HAP-1 (cell line): ENCODE measurements at regions not wholly inside any gene's neighbourhood (a gene's known extent, or its start where the extent isn't known, plus 50 kb on each side); places are given as distances from the start of the nearest gene placed in this dataset.

Experiments
- DNase-seq, 2 experiments: peaks; one replicate each; pipeline ENCODE4 v3.0.0-alpha.2; 2016 to 2020; ENCODE audit warnings: low spot score in 2 of 2
- H3K27me3 ChIP-seq: fragments of 250-450 bp; sonication (Bioruptor Pico); 2 replicates; pipeline ENCODE4 v1.5.1; 2020; ENCODE audit warnings: low read depth, mild to moderate bottlenecking, moderate library complexity
- H3K36me3 ChIP-seq: fragments of 250-450 bp; sonication (Bioruptor Pico); replicated peaks from 2 replicates; pipeline ENCODE4 v1.5.1; 2020; ENCODE audit warnings: mild to moderate bottlenecking
- H3K4me1 ChIP-seq: fragments of 250-450 bp; sonication (Bioruptor Pico); 2 replicates; pipeline ENCODE4 v1.5.1; 2020; ENCODE audit warnings: mild to moderate bottlenecking
- H3K4me3 ChIP-seq: fragments of 250-450 bp; sonication (Bioruptor Pico); 2 replicates; pipeline ENCODE4 v1.5.1; 2020; ENCODE audit warnings: mild to moderate bottlenecking, moderate library complexity
- H3K9me3 ChIP-seq: fragments of 250-450 bp; sonication (Bioruptor Pico); 2 replicates; pipeline ENCODE4 v1.5.1; 2020; ENCODE audit warnings: mild to moderate bottlenecking, moderate library complexity
- in situ Hi-C: fragments of 300-500 bp; cut with MboI; formaldehyde crosslinking; loops from 3 replicates; pipeline ENCODE4 v1.14.3; 2020; ENCODE audit warnings: low sequenced_read_pairs, inconsistent platforms, mixed read lengths

- in situ Hi-C loops = no loop called here
- Histone ChIP-seq H3K4me1 (no peaks in the 10 kb centered on the region), H3K4me3 (no peak overlapping the region), H3K9me3 (no peaks in the 10 kb centered on the region), H3K36me3 (no peaks in the 10 kb centered on the region), H3K27me3 (no peaks in the 10 kb centered on the region)
- no peak for DNase-seq
Measured at GRCh38 chr10:47127188-47127785, 172.7 kb upstream of the GDF10 start.

- Histone ChIP-seq H3K4me3 (no peak overlapping the region), H3K36me3 (no peaks in the 10 kb centered on the region), H3K4me1 (no peaks in the 10 kb centered on the region), H3K9me3 (no peaks in the 10 kb centered on the region), H3K27me3 (no peaks in the 10 kb centered on the region)
- in situ Hi-C loops = no loop called here
- no peak for DNase-seq
Measured at GRCh38 chr10:47130491-47130890, 169.5 kb upstream of the GDF10 start.

- Histone ChIP-seq H3K27me3 (no peaks in the 10 kb centered on the region), H3K4me3 (no peak overlapping the region), H3K36me3 (no peaks in the 10 kb centered on the region), H3K9me3 (no peaks in the 10 kb centered on the region), H3K4me1 (no peaks in the 10 kb centered on the region)
- in situ Hi-C loops = no loop called here
- DNase-seq = no peak
Measured at GRCh38 chr10:47133871-47134570, 166.0 kb upstream of the GDF10 start.

- no peak for DNase-seq
- H3K36me3 ChIP-seq = no peaks in the 10 kb centered on the region
- in situ Hi-C loops = no loop called here
- no peaks in the 10 kb centered on the region for H3K9me3 ChIP-seq
- no peaks in the 10 kb centered on the region for H3K4me1 ChIP-seq
- H3K4me3 ChIP-seq = no peak overlapping the region
- no peaks in the 10 kb centered on the region for H3K27me3 ChIP-seq
Measured at GRCh38 chr10:47136866-47137265, 163.1 kb upstream of the GDF10 start.

- no peak for DNase-seq
Measured at GRCh38 chr10:47137311-47137851, 162.6 kb upstream of the GDF10 start.

GRCh38 chr10:47139121-47139520 is 160.9 kb upstream of the GDF10 start:
- Histone ChIP-seq H3K4me3 (no peak overlapping the region), H3K36me3 (no peaks in the 10 kb centered on the region), H3K4me1 (no peaks in the 10 kb centered on the region), H3K27me3 (no peaks in the 10 kb centered on the region), H3K9me3 (no peaks in the 10 kb centered on the region)
- no peak for DNase-seq
- in situ Hi-C loops = no loop called here

More at GRCh38 chr10:47137311-47137851, 162.6 kb upstream of the GDF10 start:
- Histone ChIP-seq H3K27me3 (no peaks in the 10 kb centered on the region), H3K4me1 (no peaks in the 10 kb centered on the region), H3K9me3 (no peaks in the 10 kb centered on the region), H3K36me3 (no peaks in the 10 kb centered on the region), H3K4me3 (no peak overlapping the region)
- in situ Hi-C loops = no loop called here

- Histone ChIP-seq H3K4me3 (no peak overlapping the region), H3K4me1 (no peaks in the 10 kb centered on the region), H3K36me3 (no peaks in the 10 kb centered on the region), H3K27me3 (no peaks in the 10 kb centered on the region), H3K9me3 (no peaks in the 10 kb centered on the region)
- no peak for DNase-seq
- in situ Hi-C loops = no loop called here
Measured at GRCh38 chr10:47140761-47141348, 159.1 kb upstream of the GDF10 start.

- H3K4me3 ChIP-seq = no peak overlapping the region
- in situ Hi-C loops = no loop called here
- H3K4me1 ChIP-seq = no peaks in the 10 kb centered on the region
- no peaks in the 10 kb centered on the region for H3K9me3 ChIP-seq
- DNase-seq = no peak
- H3K36me3 ChIP-seq = no peaks in the 10 kb centered on the region
- no peaks in the 10 kb centered on the region for H3K27me3 ChIP-seq
Measured at GRCh38 chr10:47141349-47141748, 158.6 kb upstream of the GDF10 start.

GRCh38 chr10:47143072-47143471 is 156.9 kb upstream of the GDF10 start:
- in situ Hi-C loops = no loop called here
- no peak overlapping the region for H3K4me3 ChIP-seq
- H3K36me3 ChIP-seq = no peaks in the 10 kb centered on the region
- H3K9me3 ChIP-seq = no peaks in the 10 kb centered on the region
- no peaks in the 10 kb centered on the region for H3K27me3 ChIP-seq
- no peaks in the 10 kb centered on the region for H3K4me1 ChIP-seq
- DNase-seq = no peak

GRCh38 chr10:47143473-47143872 is 156.5 kb upstream of the GDF10 start:
- no peaks in the 10 kb centered on the region for H3K9me3 ChIP-seq
- H3K4me1 ChIP-seq = no peaks in the 10 kb centered on the region
- in situ Hi-C loops = no loop called here
- no peaks in the 10 kb centered on the region for H3K27me3 ChIP-seq
- H3K4me3 ChIP-seq = no peak overlapping the region
- no peak for DNase-seq
- H3K36me3 ChIP-seq = no peaks in the 10 kb centered on the region

- in situ Hi-C loops = no loop called here
- Histone ChIP-seq H3K4me3 (no peak overlapping the region), H3K36me3 (no peaks in the 10 kb centered on the region), H3K4me1 (no peaks in the 10 kb centered on the region), H3K9me3 (no peaks in the 10 kb centered on the region), H3K27me3 (no peaks in the 10 kb centered on the region)
- no peak for DNase-seq
Measured at GRCh38 chr10:47144525-47144924, 155.5 kb upstream of the GDF10 start.

GRCh38 chr10:47145290-47145934 is 154.6 kb upstream of the GDF10 start:
- in situ Hi-C loops = no loop called here
- H3K36me3 ChIP-seq = no peaks in the 10 kb centered on the region
- H3K27me3 ChIP-seq = no peaks in the 10 kb centered on the region
- DNase-seq = no peak
- H3K9me3 ChIP-seq = no peaks in the 10 kb centered on the region
- no peaks in the 10 kb centered on the region for H3K4me1 ChIP-seq
- H3K4me3 ChIP-seq = no peak overlapping the region

- in situ Hi-C loops = no loop called here
- H3K4me1 ChIP-seq = no peaks in the 10 kb centered on the region
- H3K27me3 ChIP-seq = no peaks in the 10 kb centered on the region
- no peaks in the 10 kb centered on the region for H3K36me3 ChIP-seq
- DNase-seq = no peak
- no peak overlapping the region for H3K4me3 ChIP-seq
- H3K9me3 ChIP-seq = no peaks in the 10 kb centered on the region
Measured at GRCh38 chr10:47146572-47146971, 153.4 kb upstream of the GDF10 start.

GRCh38 chr10:47147186-47147585 is 152.8 kb upstream of the GDF10 start:
- H3K9me3 ChIP-seq = no peaks in the 10 kb centered on the region
- in situ Hi-C loops = no loop called here
- no peaks in the 10 kb centered on the region for H3K36me3 ChIP-seq
- H3K4me3 ChIP-seq = no peak overlapping the region
- no peak for DNase-seq
- H3K27me3 ChIP-seq = no peaks in the 10 kb centered on the region
- H3K4me1 ChIP-seq = no peaks in the 10 kb centered on the region
